Heart left ventricle (tissue), 13 donors: ENCODE measurements at regions not wholly inside any gene's neighbourhood (a gene's known extent, or its start where the extent isn't known, plus 50 kb on each side); places are given as distances from the start of the nearest gene placed in this dataset.

Experiments used
- POLR2A ChIP-seq, 2 donors: fragments of 450-650 bp; IDR thresholded peaks; one replicate each; pipeline ENCODE4 v1.6.1; 2017; ENCODE audit warnings: antibody characterized with exemption in 2 of 2, mild to moderate bottlenecking in 2 of 2, moderate library complexity in 2 of 2
- TF ChIP-seq, protein P1 (sequence below), 12 donors: fragments of 200-600 bp; sonication (generic) in 4 of 12; IDR thresholded peaks; one replicate each; pipeline versions ENCODE4 v1.5.0 to v1.8.0; 2018 to 2022; ENCODE audit warnings: antibody characterized with exemption in 12 of 12, mild to moderate bottlenecking in 5 of 12
- donor health status: ischemic (EF 13 %, LVEDD 7.1; RV severe dilation, severe dysfunction).
- donor health status: DM: no; HTN: yes; CAD: no.
- donor health status: DM: no; HTN: no; CAD: no.
- donor health status: ischemic (EF 25% LVEDD 6.9; RV normal size, moderate dysfunction).
- donor health status: ischemic (EF 25% LVEDD 5.7; RV mildly dilated, moderate dysfunction).
- donor health status: ischemic (EF 35%, LVEDD 5.7; RV mildly dilated, moderate dysfunction).
- donor health status: nonischemic (EF 11% LVEDD 7.7; RV severe dilation, severe dysfunction).
- donor health status: DM: yes; HTN: yes; CAD: no.
- donor health status: PGD.
- donor health status: ischemic (EF 29% LVEDD 5.4; RV normal size, mild dysfunction).
- donor health status: nonischemic (EF 23%, LVEDD 6.1; RV moderate dilation, normal function).

DNA sequence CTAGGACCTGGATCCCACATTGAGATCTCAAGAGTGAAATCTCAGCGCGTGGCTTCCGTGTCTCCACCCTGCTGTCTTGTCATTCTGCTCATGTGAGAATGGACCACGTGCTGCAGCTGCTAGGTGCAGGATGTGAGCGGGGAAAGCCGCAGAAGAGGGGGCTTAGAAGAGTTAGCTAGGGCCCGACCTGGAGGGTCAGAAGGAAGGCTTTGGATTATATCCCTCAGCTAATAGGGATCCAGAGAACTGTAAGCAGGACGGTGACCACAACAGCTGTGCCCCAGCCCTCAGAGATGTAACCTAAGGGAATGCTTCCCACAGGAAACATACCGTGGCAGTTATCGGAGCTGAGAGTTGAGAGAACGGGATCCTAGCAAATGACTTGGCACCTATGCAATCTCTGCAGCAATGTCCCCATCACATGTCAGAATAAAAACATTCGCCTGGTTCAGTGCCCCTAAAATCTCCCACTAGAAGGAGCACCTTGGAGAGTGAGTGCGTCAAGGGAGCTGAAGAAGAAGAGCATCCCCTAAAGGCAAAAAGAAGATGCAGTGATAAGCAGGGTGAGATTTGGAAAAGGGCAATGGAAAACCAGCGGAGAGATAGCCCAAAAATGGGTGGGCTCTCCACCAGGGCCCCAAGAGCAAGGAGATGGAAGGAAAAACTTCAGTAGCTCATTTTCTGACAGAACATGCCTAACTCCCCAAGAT, 76.9 kb upstream of the ST8SIA2 start:
- TF ChIP-seq, protein P1, sequence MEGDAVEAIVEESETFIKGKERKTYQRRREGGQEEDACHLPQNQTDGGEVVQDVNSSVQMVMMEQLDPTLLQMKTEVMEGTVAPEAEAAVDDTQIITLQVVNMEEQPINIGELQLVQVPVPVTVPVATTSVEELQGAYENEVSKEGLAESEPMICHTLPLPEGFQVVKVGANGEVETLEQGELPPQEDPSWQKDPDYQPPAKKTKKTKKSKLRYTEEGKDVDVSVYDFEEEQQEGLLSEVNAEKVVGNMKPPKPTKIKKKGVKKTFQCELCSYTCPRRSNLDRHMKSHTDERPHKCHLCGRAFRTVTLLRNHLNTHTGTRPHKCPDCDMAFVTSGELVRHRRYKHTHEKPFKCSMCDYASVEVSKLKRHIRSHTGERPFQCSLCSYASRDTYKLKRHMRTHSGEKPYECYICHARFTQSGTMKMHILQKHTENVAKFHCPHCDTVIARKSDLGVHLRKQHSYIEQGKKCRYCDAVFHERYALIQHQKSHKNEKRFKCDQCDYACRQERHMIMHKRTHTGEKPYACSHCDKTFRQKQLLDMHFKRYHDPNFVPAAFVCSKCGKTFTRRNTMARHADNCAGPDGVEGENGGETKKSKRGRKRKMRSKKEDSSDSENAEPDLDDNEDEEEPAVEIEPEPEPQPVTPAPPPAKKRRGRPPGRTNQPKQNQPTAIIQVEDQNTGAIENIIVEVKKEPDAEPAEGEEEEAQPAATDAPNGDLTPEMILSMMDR (IDR thresholded peaks at IDR 0.05) = no peak
- no peak for TF ChIP-seq POLR2A (IDR thresholded peaks at IDR 0.05)
